CD4-positive, alpha-beta memory T cell (primary cell): ENCODE measurements at regions not wholly inside any gene's neighbourhood (a gene's known extent, or its start where the extent isn't known, plus 50 kb on each side); places are given as distances from the start of the nearest gene placed in this dataset.

ENCODE experiments used
- CTCF ChIA-PET: fragments of 350-600 bp; sonication (Branson Sonifier 250); formaldehyde crosslinking; loops from one replicate; lab custom pipeline; 2021; ENCODE audit warnings: inconsistent platforms; ENCODE audit not compliant: partially characterized antibody; lab: Charles Lee
- POLR2A ChIA-PET: fragments of 350-600 bp; sonication (Branson Sonifier 250); formaldehyde crosslinking; loops from one replicate; lab custom pipeline; 2021; ENCODE audit not compliant: partially characterized antibody; lab: Charles Lee
- DNase-seq, 5 donors: peaks; one replicate each; pipeline versions ENCODE4 v3.0.0 to v3.0.0-alpha.2; 2020 to 2022; ENCODE audit warnings: mixed read lengths in 1 of 5
- H3K27ac ChIP-seq: one replicate; pipeline ENCODE4 v1.7.0; 2013; ENCODE audit warnings: low read depth, low read length
- H3K27me3 ChIP-seq: 2 replicates; pipeline ENCODE4 v1.7.0; 2013; ENCODE audit warnings: mild to moderate bottlenecking, low read length, moderate library complexity; ENCODE audit not compliant: insufficient read depth
- H3K36me3 ChIP-seq: 2 replicates; pipeline ENCODE4 v1.7.0; 2013; ENCODE audit warnings: mild to moderate bottlenecking, low read length, moderate library complexity; ENCODE audit not compliant: insufficient read depth
- H3K4me1 ChIP-seq: 2 replicates; pipeline ENCODE4 v1.7.0; 2013; ENCODE audit warnings: mild to moderate bottlenecking, low read length, moderate library complexity; ENCODE audit not compliant: insufficient read depth
- H3K4me3 ChIP-seq, 2 donors: one replicate each; pipeline ENCODE4 v1.7.0; 2013; ENCODE audit warnings: low read length in 2 of 2, mild to moderate bottlenecking in 1 of 2
- H3K9me3 ChIP-seq, 2 donors: one replicate each; pipeline ENCODE4 v1.7.0; 2013; ENCODE audit warnings: low read length in 2 of 2, control low read depth in 1 of 2; ENCODE audit not compliant: control insufficient read depth in 1 of 2
- H3K27ac Mint-ChIP-seq, 7 donors: one replicate each; pipeline ENCODE4 v1.8.0; 2020 to 2021; ENCODE audit warnings: mixed read lengths in 7 of 7, mild to moderate bottlenecking in 6 of 7, inconsistent platforms in 3 of 7, moderate library complexity in 3 of 7
- H3K27me3 Mint-ChIP-seq, 2 donors: one replicate each; pipeline ENCODE4 v1.8.0; 2020 to 2021; ENCODE audit warnings: mixed read lengths in 2 of 2
- H3K36me3 Mint-ChIP-seq, 2 donors: one replicate each; pipeline ENCODE4 v1.8.0; 2020 to 2021; ENCODE audit warnings: mixed read lengths in 2 of 2, inconsistent platforms in 1 of 2, mild to moderate bottlenecking in 1 of 2
- H3K4me1 Mint-ChIP-seq, 4 donors: one replicate each; pipeline ENCODE4 v1.8.0; 2020 to 2021; ENCODE audit warnings: mixed read lengths in 4 of 4, mild to moderate bottlenecking in 1 of 4
- H3K4me3 Mint-ChIP-seq, 8 donors: one replicate each; pipeline ENCODE4 v1.8.0; 2020 to 2021; ENCODE audit warnings: mixed read lengths in 8 of 8, mild to moderate bottlenecking in 7 of 8, moderate library complexity in 6 of 8, inconsistent platforms in 3 of 8
- H3K9me3 Mint-ChIP-seq, 8 donors: one replicate each; pipeline ENCODE4 v1.8.0; 2020 to 2021; ENCODE audit warnings: mixed read lengths in 8 of 8, mild to moderate bottlenecking in 5 of 8, inconsistent platforms in 3 of 8, moderate library complexity in 1 of 8
- intact Hi-C: fragments of 100-400 bp; cut with micrococcal nuclease; formaldehyde crosslinking; loops from one replicate; pipeline ENCODE4 v1.15.1; 2023

DNA sequence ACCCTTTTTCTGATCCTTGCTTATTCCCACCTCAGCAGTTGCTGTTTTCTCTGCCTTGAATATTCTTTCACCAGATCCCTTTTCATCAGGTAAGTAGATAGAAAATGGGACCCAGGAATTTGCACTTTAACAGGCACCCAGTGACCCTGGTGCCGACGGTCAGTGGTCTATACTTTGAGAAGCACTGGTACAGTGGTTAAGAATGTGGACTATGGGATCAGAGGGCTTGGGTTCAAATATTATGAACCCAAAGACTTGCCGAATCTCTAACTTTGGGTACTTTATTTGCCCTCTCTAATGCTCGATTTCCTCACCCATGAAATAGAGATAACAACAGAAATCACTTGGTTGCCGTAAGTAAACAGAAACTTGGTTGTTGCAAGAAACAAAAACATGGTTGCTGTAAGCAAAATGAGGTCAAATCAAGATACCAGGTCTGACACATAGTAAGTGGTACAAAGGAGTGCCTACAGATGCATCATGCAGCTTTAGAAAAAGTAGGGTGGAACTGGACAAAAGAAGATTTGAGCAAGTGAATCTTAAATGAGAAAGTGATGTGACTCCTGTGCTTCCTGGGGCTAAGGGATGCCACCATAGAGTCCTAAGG is 69.5 kb upstream of the GLS start:
- ChIA-PET CTCF (no interaction called here), POLR2A (no interaction called here)
- Mint-ChIP-seq H3K27ac (no peak overlapping the region), H3K36me3 (peaks cover 0 to under 1% of the 10 kb centered on the region in 2 donors), H3K27me3 (peaks cover 2 to 3% of the 10 kb centered on the region in 2 donors), H3K9me3 (no peaks in the 10 kb centered on the region), H3K4me3 (no peak overlapping the region), H3K4me1 (no peaks in the 10 kb centered on the region)
- Histone ChIP-seq H3K27me3 (no peaks in the 10 kb centered on the region), H3K4me3 (no peak overlapping the region), H3K9me3 (no peaks in the 10 kb centered on the region), H3K4me1 (no peaks in the 10 kb centered on the region), H3K27ac (no peak overlapping the region), H3K36me3 (no peaks in the 10 kb centered on the region)
- no peak for DNase-seq
- intact Hi-C loops = no loop called here

DNA sequence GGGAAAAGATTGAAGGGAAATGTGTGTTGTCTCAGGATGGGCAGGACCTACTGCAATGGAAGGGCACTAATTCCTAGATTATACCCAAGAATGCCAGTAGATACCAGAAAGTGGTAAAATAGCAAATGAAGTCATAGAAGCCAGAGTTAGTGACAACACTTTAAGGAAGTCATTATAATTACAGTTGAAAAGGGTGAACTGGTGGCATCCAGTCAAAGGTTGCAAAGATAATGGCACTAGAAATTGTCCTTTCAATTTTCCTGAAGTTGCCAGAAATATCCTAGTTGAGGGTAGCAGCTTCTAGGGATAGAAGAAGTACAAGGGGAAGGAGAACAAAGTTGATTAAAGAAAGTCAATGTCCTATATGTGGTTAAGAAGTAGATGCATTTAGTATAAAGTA is 68.8 kb upstream of the GLS start:
- ChIA-PET POLR2A (no interaction called here), CTCF (interaction anchor here (1.2 kb wide), 1 partner anchor 38 kb away, joined by 3 read pairs; no protein-coding TSS in a partner anchor)
- intact Hi-C loops = no loop called here
- Mint-ChIP-seq H3K4me3 (no peak overlapping the region), H3K4me1 (no peaks in the 10 kb centered on the region), H3K9me3 (peaks cover 0 to 7% (median under 1%) of the 10 kb centered on the region in 8 donors), H3K27me3 (peaks cover 4 to 5% of the 10 kb centered on the region in 2 donors), H3K36me3 (peaks cover 0 to 4% of the 10 kb centered on the region in 2 donors), H3K27ac (no peak overlapping the region)
- Histone ChIP-seq H3K4me1 (no peaks in the 10 kb centered on the region), H3K27me3 (no peaks in the 10 kb centered on the region), H3K36me3 (no peaks in the 10 kb centered on the region), H3K27ac (no peak overlapping the region), H3K9me3 (no peaks in the 10 kb centered on the region), H3K4me3 (no peak overlapping the region)
- no peak for DNase-seq

DNA sequence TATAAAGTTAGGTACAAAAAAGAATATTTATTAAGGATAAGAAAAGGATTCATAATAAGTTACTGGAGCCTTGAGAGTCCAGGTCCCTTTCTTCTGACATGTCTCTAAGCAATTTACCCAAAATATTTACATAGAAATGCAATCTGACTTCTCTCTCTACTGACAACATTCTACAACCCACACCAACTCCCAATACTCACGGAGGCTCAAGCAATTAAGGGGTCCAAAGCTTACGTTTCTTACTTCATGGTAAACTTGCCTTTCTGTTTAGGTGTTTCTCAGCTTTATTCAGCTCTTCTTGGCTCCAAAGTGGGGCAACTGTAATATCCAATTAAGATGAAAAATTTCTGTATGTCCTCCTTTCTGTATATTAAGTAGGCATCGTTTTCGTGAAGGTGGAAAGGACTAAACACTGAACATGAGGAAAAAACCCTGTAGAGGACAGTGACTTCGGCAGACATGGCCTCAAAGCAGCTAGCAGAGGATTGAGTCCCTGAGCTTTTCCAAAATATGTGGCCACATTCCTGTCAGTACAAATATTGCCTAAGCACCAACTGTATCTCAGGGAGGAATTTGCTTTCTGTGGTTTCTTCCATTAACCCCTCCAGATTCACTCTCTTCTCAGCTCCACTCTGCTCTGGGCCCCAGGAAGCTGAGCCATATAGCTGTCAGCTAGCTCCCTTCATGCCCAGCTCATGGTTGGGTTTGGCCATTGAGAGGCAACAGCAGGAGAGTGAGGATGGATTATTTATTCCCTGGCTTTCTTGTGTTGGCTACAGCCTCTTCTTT is 67.9 kb upstream of the GLS start:
- intact Hi-C loops = no loop called here
- Histone ChIP-seq H3K36me3 (no peaks in the 10 kb centered on the region), H3K27me3 (no peaks in the 10 kb centered on the region), H3K4me1 (no peaks in the 10 kb centered on the region), H3K9me3 (no peaks in the 10 kb centered on the region), H3K27ac (no peak overlapping the region), H3K4me3 (no peak overlapping the region)
- Mint-ChIP-seq H3K4me3 (no peak overlapping the region), H3K4me1 (no peaks in the 10 kb centered on the region), H3K27ac (peak overlapping the region in 1 of 7 donors; percentile 2), H3K36me3 (peaks cover 0 to 8% of the 10 kb centered on the region in 2 donors), H3K9me3 (peaks cover 0 to 13% (median under 1%) of the 10 kb centered on the region in 8 donors), H3K27me3 (peaks cover 4 to 6% of the 10 kb centered on the region in 2 donors)
- CTCF ChIA-PET = interaction anchor here (1.2 kb wide), 1 partner anchor 37 kb away, joined by 3 read pairs; no protein-coding TSS in a partner anchor
- POLR2A ChIA-PET = interaction anchor here (0.6 kb wide), 1 partner anchor 66 kb away, joined by 3 read pairs; no protein-coding TSS in a partner anchor
- no peak for DNase-seq

DNA sequence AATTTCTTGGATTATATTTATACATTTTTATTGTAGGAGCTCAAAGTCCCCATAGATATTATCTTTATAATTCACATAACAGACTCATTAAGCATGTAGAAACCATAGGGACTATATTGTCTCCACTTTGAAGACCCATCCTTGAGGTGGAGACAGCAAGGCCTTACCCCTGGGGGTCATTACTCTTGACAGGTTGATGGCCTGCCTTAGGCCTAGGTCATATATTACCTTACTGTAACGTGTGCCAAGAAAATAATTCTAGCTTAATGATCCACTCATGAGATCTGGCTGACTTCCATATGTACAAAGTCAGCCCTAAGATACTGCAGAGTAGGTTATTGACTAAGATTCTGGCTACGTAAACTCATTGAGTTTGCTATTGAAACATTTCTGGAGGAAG is 65.4 kb upstream of the GLS start:
- no peaks in the 10 kb centered on the region for H3K4me1 ChIP-seq
- intact Hi-C loops = no loop called here
- H3K4me3 Mint-ChIP-seq = no peak overlapping the region
- CTCF ChIA-PET = no interaction called here
- H3K27me3 Mint-ChIP-seq = peaks cover 4 to 6% of the 10 kb centered on the region in 2 donors
- POLR2A ChIA-PET = no interaction called here
- H3K4me3 ChIP-seq = no peak overlapping the region
- no peak overlapping the region for H3K27ac ChIP-seq
- no peaks in the 10 kb centered on the region for H3K9me3 ChIP-seq
- no peak for DNase-seq
- no peaks in the 10 kb centered on the region for H3K36me3 ChIP-seq
- H3K36me3 Mint-ChIP-seq = peaks cover 0 to 8% of the 10 kb centered on the region in 2 donors
- H3K27me3 ChIP-seq = no peaks in the 10 kb centered on the region
- H3K4me1 Mint-ChIP-seq = no peaks in the 10 kb centered on the region
- H3K27ac Mint-ChIP-seq = no peak overlapping the region
- H3K9me3 Mint-ChIP-seq = peaks cover 0 to 13% (median under 1%) of the 10 kb centered on the region in 8 donors

DNA sequence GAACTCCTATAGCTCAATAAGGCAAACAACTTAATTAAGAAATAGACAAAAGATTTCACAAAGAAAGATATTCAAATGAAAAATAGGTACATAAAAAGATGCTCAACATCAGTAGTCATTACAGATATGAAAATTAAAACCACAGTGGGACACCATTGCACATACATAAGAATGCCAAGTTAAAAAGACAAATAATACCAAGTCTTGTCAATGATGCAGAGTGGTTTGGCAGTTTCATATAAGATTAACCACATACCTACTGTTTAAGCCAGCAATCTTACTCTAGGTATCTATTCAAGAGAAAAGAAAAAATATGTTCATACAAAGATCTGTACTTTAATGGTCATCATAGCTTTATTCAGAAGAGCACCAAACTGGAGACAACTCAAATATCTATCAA is 63.5 kb upstream of the GLS start:
- H3K9me3 Mint-ChIP-seq = peaks cover 0 to 13% (median under 1%) of the 10 kb centered on the region in 8 donors
- H3K4me1 Mint-ChIP-seq = no peaks in the 10 kb centered on the region
- Histone ChIP-seq H3K4me3 (no peak overlapping the region), H3K4me1 (no peaks in the 10 kb centered on the region), H3K27ac (no peak overlapping the region), H3K27me3 (no peaks in the 10 kb centered on the region), H3K36me3 (no peaks in the 10 kb centered on the region), H3K9me3 (no peaks in the 10 kb centered on the region)
- ChIA-PET POLR2A (no interaction called here), CTCF (no interaction called here)
- H3K4me3 Mint-ChIP-seq = no peak overlapping the region
- H3K27me3 Mint-ChIP-seq = peaks cover 4 to 6% of the 10 kb centered on the region in 2 donors
- peaks cover 0 to 8% of the 10 kb centered on the region in 2 donors for H3K36me3 Mint-ChIP-seq
- no peak for DNase-seq
- intact Hi-C loops = no loop called here
- H3K27ac Mint-ChIP-seq = no peak overlapping the region

DNA sequence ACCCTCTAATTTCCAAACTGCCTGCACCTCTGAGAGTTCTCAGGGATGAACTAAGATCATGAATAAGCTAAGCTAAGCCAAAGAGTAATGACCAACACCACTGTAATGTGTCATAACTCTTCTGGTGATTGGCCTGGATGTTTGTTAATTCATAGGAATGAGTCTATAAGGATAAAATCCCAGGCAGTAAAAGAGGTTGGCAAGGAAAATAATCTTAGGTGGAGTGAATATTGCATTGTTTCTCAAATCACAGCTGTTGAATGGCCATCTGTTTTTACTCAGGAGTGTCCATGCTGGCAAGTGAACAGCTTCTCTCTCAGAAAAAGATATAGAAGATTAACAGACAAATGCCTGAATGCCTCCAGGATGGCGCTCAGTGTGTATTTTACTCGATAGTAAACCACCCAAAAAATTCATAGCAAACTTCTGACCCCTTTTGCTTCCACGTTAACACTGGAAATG is 60.8 kb upstream of the GLS start:
- H3K27ac ChIP-seq = no peak overlapping the region
- no peak overlapping the region for H3K4me3 Mint-ChIP-seq
- DNase-seq = no peak
- H3K4me1 ChIP-seq = no peaks in the 10 kb centered on the region
- H3K36me3 Mint-ChIP-seq = peaks cover 0 to 8% of the 10 kb centered on the region in 2 donors
- no peaks in the 10 kb centered on the region for H3K27me3 ChIP-seq
- intact Hi-C loops = no loop called here
- CTCF ChIA-PET = no interaction called here
- H3K4me1 Mint-ChIP-seq = no peaks in the 10 kb centered on the region
- peaks cover 3 to 4% of the 10 kb centered on the region in 2 donors for H3K27me3 Mint-ChIP-seq
- no peaks in the 10 kb centered on the region for H3K36me3 ChIP-seq
- POLR2A ChIA-PET = no interaction called here
- H3K4me3 ChIP-seq = no peak overlapping the region
- H3K9me3 ChIP-seq = no peaks in the 10 kb centered on the region
- no peak overlapping the region for H3K27ac Mint-ChIP-seq
- peaks cover 0 to 13% (median under 1%) of the 10 kb centered on the region in 8 donors for H3K9me3 Mint-ChIP-seq

DNA sequence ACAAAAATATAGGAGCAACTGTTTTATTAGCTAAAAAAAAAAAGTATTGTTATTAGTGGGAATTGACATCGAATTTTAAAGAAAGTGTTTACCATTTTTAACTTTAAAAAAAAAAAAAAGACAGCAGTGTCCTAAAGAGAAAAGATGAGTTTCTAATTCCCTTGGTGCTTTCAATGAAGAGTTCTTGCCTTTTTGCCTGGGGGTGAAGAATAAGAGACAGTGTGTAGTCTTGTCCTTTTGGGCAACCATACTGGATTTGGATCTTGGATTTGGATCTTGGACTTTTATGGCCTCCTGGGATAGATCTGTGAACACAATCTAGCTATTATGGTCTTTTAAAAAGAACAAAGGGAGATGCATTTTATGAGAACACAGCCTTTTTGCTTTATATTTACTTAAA is 60.2 kb upstream of the GLS start:
- Histone ChIP-seq H3K9me3 (no peaks in the 10 kb centered on the region), H3K27ac (no peak overlapping the region), H3K4me3 (no peak overlapping the region), H3K27me3 (no peaks in the 10 kb centered on the region), H3K4me1 (no peaks in the 10 kb centered on the region), H3K36me3 (no peaks in the 10 kb centered on the region)
- ChIA-PET CTCF (no interaction called here), POLR2A (no interaction called here)
- intact Hi-C loops = no loop called here
- H3K27ac Mint-ChIP-seq = no peak overlapping the region
- DNase-seq = no peak
- H3K4me1 Mint-ChIP-seq = no peaks in the 10 kb centered on the region
- H3K36me3 Mint-ChIP-seq = peaks cover 0 to 8% of the 10 kb centered on the region in 2 donors
- peaks cover 3% of the 10 kb centered on the region in 2 donors for H3K27me3 Mint-ChIP-seq
- peaks cover 0 to 13% (median under 1%) of the 10 kb centered on the region in 8 donors for H3K9me3 Mint-ChIP-seq
- no peak overlapping the region for H3K4me3 Mint-ChIP-seq
